ENCODE measurements at regions not wholly inside any gene's neighbourhood (a gene's known extent, or its start where the extent isn't known, plus 50 kb on each side); places are given as distances from the start of the nearest gene placed in this dataset.
"Not testable (repeated sequence)": the region's sequence is repeated elsewhere in the genome, so short reads cannot be mapped to it uniquely, and the experiment has no call there.

- Histone ChIP-seq H3K27me3 (no peaks in the 10 kb centered on the region), H3K9me3 (no peaks in the 10 kb centered on the region), H3K4me3 (no peak overlapping the region), H3K36me3 (no peaks in the 10 kb centered on the region)
- no peak for DNase-seq
Measured at GRCh38 chr3:39558775-39559306, 91.4 kb downstream of the MOBP start.

DNA sequence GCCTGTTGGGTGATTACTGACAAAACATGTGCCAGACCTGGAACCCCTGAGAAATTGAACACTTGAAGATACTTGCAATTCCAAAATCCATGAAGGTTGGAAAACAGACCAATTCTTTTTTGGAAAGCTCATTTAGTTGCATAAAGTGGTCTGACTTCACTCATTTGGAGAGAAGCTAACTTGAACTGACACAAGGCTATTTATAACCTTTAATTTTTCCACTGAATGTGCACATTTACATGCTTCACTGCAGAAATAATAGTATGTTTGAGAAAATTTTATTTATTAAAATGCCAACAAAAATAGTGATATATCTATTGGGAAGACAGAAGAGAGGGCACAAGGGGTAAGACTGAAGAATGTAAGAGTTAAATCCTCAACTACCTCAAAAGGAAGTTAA lies 92.1 kb downstream of the MOBP start:
- H3K27me3 ChIP-seq, result no peaks in the 10 kb centered on the region
- no peak for DNase-seq

GRCh38 chr3:39568508-39568907 lies 101.0 kb downstream of the MOBP start:
- no peaks in the 10 kb centered on the region for H3K36me3 ChIP-seq
- no peak for DNase-seq
- no peak overlapping the region for H3K4me3 ChIP-seq
- no peaks in the 10 kb centered on the region for H3K27me3 ChIP-seq
- H3K9me3 ChIP-seq, result no peaks in the 10 kb centered on the region

More for the DNA sequence above, 92.1 kb downstream of the MOBP start:
- no peaks in the 10 kb centered on the region for H3K9me3 ChIP-seq
- H3K36me3 ChIP-seq, result no peaks in the 10 kb centered on the region
- H3K4me3 ChIP-seq, result no peak overlapping the region

DNA sequence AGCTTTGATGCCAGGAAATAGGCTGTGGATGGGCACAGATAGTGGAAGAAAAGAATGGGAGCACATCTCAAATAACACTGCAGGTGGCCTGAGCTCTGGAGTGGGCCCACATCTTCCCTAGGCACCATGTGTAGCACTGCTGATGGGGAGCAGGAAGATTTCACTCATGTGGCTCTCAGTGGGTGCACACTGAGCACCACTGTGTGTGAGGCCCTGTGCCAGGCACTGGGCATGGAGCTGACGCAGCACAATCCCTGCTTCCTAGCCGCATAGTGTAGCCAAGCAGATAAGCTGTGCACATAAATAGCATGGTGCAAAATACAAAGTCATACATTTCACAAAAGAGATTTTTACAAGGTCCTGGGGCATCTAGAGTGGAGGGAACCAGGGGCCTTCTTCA lies 101.6 kb downstream of the MOBP start:
- Histone ChIP-seq H3K36me3 (no peaks in the 10 kb centered on the region), H3K27me3 (no peaks in the 10 kb centered on the region), H3K9me3 (no peaks in the 10 kb centered on the region), H3K4me3 (no peak overlapping the region)
- DNase-seq, result no peak

- H3K27me3 ChIP-seq, result no peaks in the 10 kb centered on the region
- H3K4me3 ChIP-seq, result no peak overlapping the region
- no peaks in the 10 kb centered on the region for H3K36me3 ChIP-seq
- H3K9me3 ChIP-seq, result no peaks in the 10 kb centered on the region
- no peak for DNase-seq
Measured at GRCh38 chr3:39573392-39573791, 105.9 kb downstream of the MOBP start.

DNA sequence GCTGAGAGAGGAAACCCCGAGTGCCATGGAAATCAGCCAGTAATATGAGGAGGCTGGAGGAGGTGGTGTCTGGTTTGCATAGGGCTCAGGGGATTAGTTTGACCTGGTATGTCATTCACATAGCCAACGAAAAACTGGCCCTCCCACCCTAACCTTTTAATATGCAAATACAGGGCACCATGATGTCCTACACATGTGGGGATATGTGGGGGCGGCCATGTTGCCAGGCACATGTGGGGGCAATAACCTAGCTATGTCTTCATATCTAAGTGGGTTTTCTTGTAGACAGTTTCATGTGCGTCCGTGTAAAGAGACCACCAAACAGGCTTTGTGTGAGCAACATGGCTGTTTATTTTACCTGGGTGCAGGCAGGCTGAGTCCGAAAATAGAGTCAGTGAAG lies 110.1 kb downstream of the MOBP start:
- Histone ChIP-seq H3K27me3 (no peaks in the 10 kb centered on the region), H3K36me3 (no peaks in the 10 kb centered on the region), H3K4me3 (no peak overlapping the region), H3K9me3 (no peaks in the 10 kb centered on the region)
- DNase-seq, result no peak

- not testable (repeated sequence) for H3K9me3 ChIP-seq, H3K36me3 ChIP-seq, H3K27me3 ChIP-seq, H3K4me3 ChIP-seq, DNase-seq
Measured at GRCh38 chr3:39586215-39586614, 118.7 kb downstream of the MOBP start.

GRCh38 chr3:39587113-39587512 lies 119.6 kb downstream of the MOBP start:
- DNase-seq, result no peak
- Histone ChIP-seq H3K27me3 (no peaks in the 10 kb centered on the region), H3K36me3 (no peaks in the 10 kb centered on the region)

DNA sequence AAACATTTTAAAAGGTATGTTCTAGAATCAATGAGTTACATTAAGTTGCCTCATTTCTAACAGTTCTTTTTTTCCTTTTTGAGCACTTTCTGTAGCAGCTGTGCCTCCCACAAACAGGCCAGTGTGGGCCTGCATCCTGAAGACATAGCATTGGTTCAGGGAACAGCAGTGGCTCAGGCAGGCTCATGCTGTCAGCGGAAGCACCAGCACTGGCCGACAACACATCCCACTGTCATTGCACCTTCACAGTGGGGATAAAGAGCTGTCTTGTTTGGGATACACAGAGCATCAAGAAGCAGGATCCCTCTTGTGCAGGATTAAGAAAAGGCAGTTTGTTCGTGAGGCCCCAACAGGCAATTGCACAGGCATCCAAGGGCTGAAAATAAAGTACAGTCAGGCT lies 123.3 kb downstream of the MOBP start:
- DNase-seq, result no peak
- H3K4me3 ChIP-seq, result no peak overlapping the region
- no peaks in the 10 kb centered on the region for H3K36me3 ChIP-seq

More at GRCh38 chr3:39587113-39587512, 119.6 kb downstream of the MOBP start:
- Histone ChIP-seq H3K4me3 (no peak overlapping the region), H3K9me3 (no peaks in the 10 kb centered on the region)

GRCh38 chr3:39592311-39593050 lies 125.0 kb downstream of the MOBP start:
- Histone ChIP-seq H3K4me3 (no peak overlapping the region), H3K27me3 (no peaks in the 10 kb centered on the region), H3K9me3 (no peaks in the 10 kb centered on the region), H3K36me3 (no peaks in the 10 kb centered on the region)
- no peak for DNase-seq

More for the DNA sequence above, 123.3 kb downstream of the MOBP start:
- no peaks in the 10 kb centered on the region for H3K9me3 ChIP-seq
- no peaks in the 10 kb centered on the region for H3K27me3 ChIP-seq

DNA sequence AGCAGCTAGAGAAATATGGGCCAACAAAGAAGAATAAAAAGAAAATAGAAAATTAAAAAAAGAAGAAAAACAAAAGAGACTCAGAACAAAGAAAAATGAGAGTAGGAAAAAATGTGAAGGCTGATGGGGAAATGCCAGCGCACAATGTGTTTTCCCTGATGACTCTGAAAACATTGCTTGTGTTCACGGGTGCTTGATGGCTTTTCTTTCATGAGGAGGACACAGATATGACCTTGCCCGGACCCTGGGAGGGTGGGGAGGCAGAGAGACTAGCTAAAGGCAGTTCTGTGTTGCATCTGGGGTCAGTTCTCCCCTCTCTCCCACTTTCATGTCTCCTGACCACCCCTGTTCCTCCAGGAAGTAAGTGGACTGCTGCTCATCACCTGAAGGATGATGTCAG lies 125.9 kb downstream of the MOBP start:
- no peaks in the 10 kb centered on the region for H3K27me3 ChIP-seq
- no peaks in the 10 kb centered on the region for H3K9me3 ChIP-seq
- DNase-seq, result no peak
- H3K36me3 ChIP-seq, result no peaks in the 10 kb centered on the region
- no peak overlapping the region for H3K4me3 ChIP-seq

- Histone ChIP-seq H3K36me3 (no peaks in the 10 kb centered on the region), H3K9me3 (no peaks in the 10 kb centered on the region), H3K4me3 (no peak overlapping the region), H3K27me3 (no peaks in the 10 kb centered on the region)
- DNase-seq, result no peak
Measured at GRCh38 chr3:39601241-39601640, 133.8 kb downstream of the MOBP start.

- no peak for DNase-seq
- H3K4me3 ChIP-seq, result no peak overlapping the region
- H3K27me3 ChIP-seq, result no peaks in the 10 kb centered on the region
- H3K9me3 ChIP-seq, result no peaks in the 10 kb centered on the region
- no peaks in the 10 kb centered on the region for H3K36me3 ChIP-seq
Measured at GRCh38 chr3:39605837-39606236, 138.4 kb downstream of the MOBP start.

DNA sequence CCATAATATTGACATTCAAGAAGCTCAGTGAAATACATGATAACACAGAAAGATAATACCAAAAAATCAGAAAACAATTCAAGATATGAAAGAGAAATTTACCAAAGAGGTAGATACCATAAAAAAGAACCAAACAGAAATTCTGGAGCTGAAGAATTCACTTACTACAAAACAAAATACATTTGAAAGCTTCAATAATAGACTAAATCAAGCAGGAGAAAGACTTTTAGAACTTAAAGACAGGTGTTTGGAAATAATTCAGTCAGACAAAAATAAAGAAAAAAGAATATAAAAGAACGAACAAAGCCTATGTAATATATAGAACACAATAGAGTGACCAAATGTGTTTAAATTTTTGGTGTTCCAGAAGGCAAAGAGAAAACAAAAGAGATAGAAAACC lies 158.7 kb downstream of the MOBP start:
- Histone ChIP-seq H3K36me3 (no peaks in the 10 kb centered on the region), H3K27me3 (no peaks in the 10 kb centered on the region), H3K9me3 (no peaks in the 10 kb centered on the region), H3K4me3 (no peak overlapping the region)
- DNase-seq, result no peak

GRCh38 chr3:39631136-39631535 lies 163.7 kb downstream of the MOBP start:
- Histone ChIP-seq H3K4me3 (no peak overlapping the region), H3K36me3 (no peaks in the 10 kb centered on the region), H3K27me3 (no peaks in the 10 kb centered on the region), H3K9me3 (no peaks in the 10 kb centered on the region)
- no peak for DNase-seq

DNA sequence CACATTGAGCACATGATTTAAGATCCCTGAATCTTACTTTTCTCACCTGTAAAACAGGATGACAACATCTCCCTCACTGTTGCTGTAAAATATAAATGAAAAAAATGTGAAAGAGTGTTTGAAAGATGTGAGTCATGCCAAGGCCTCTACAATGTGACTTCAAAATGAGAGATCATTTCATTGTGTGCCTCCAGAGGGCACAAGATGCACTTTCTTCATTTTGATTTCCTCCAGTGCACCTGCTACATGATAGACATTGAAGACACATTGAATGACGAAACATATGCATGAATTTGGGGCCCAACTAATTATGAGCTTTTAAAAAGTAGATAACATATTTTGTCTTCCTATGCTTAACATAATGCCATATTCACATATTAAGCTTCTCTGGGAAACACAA lies 170.3 kb downstream of the MOBP start:
- Histone ChIP-seq H3K36me3 (no peaks in the 10 kb centered on the region), H3K4me3 (no peak overlapping the region), H3K27me3 (no peaks in the 10 kb centered on the region), H3K9me3 (no peaks in the 10 kb centered on the region)
- no peak for DNase-seq

DNA sequence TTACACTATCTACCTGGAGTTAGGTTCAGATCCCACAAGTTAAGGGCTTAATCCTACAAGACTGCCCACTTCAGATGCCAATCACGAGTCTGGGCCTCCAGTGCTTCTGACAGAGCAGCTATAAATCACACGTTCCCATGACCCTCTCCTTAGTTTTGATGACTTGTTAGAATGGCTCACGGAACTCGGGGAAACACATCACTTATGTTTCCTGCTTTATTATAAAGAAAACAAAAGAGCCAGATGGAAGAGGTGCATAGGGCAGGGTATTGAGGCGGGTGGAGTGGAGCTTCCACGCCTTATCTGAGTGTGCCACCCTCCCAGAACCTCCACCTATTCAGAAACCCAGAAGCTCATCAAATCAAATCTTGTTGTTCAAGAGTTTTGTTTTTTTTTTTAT lies 170.8 kb downstream of the MOBP start:
- Histone ChIP-seq H3K4me3 (no peak overlapping the region), H3K9me3 (no peaks in the 10 kb centered on the region), H3K36me3 (no peaks in the 10 kb centered on the region), H3K27me3 (no peaks in the 10 kb centered on the region)
- DNase-seq, result no peak

All from MG63 (cell line).